Neural cell (in vitro differentiated cells): ENCODE measurements at regions not wholly inside any gene's neighbourhood (a gene's known extent, or its start where the extent isn't known, plus 50 kb on each side); places are given as distances from the start of the nearest gene placed in this dataset.

Source experiments
- H2AFZ ChIP-seq: fragments of 200-600, 300-800 bp; sonication (generic), shearing (Covaris generic); 2 replicates; pipeline ENCODE4 v1.6.0; 2014; ENCODE audit warnings: low read depth, mild to moderate bottlenecking, antibody characterized with exemption, low read length, moderate library complexity
- H3F3A ChIP-seq: fragments of 200-600 bp; shearing (Covaris generic); 2 replicates; pipeline ENCODE4 v1.6.1; 2016; ENCODE audit warnings: mild to moderate bottlenecking, moderate library complexity, mixed read lengths, antibody characterized with exemption, low read length; ENCODE audit not compliant: insufficient read depth, poor library complexity, severe bottlenecking
- H3K27ac ChIP-seq: fragments of 200-600, 300-800 bp; sonication (generic), shearing (Covaris generic); 2 replicates; pipeline ENCODE4 v1.5.1; 2014; ENCODE audit warnings: mild to moderate bottlenecking, low read length, moderate library complexity
- H3K27me3 ChIP-seq: fragments of 300-800, 200-600 bp; sonication (generic), shearing (Covaris generic); 2 replicates; pipeline ENCODE4 v1.6.0; 2014; ENCODE audit warnings: mild to moderate bottlenecking, low read depth, low read length, moderate library complexity; ENCODE audit not compliant: insufficient read depth
- H3K36me3 ChIP-seq: fragments of 300-800, 200-600 bp; sonication (generic), shearing (Covaris generic); 2 replicates; pipeline ENCODE4 v1.5.1; 2014; ENCODE audit warnings: mild to moderate bottlenecking, antibody characterized with exemption, low read length, moderate library complexity; ENCODE audit not compliant: insufficient read depth
- H3K4me2 ChIP-seq: fragments of 300-800, 200-600 bp; sonication (generic), shearing (Covaris generic); 2 replicates; pipeline ENCODE4 v1.6.0; 2014; ENCODE audit warnings: mild to moderate bottlenecking, low read length
- H3K4me3 ChIP-seq: fragments of 300-800, 200-600 bp; sonication (generic), shearing (Covaris generic); 2 replicates; pipeline ENCODE4 v1.5.1; 2014; ENCODE audit warnings: mild to moderate bottlenecking, low read length, moderate library complexity
- H3K79me2 ChIP-seq: fragments of 200-600 bp; shearing (Covaris generic); replicated peaks from 2 replicates; pipeline ENCODE4 v1.6.0; 2014; ENCODE audit warnings: mild to moderate bottlenecking, low read length, moderate library complexity; ENCODE audit not compliant: insufficient read depth
- H3K9ac ChIP-seq: fragments of 300-800, 200-600 bp; sonication (generic), shearing (Covaris generic); 2 replicates; pipeline ENCODE4 v1.6.1; 2016; ENCODE audit warnings: mild to moderate bottlenecking, low read length, mixed read lengths
- H3K9me2 ChIP-seq: fragments of 200-600 bp; shearing (Covaris generic); 2 replicates; pipeline ENCODE4 v1.6.1; 2016; ENCODE audit warnings: mild to moderate bottlenecking, low read length, mixed read lengths; ENCODE audit not compliant: insufficient read depth
- H3K9me3 ChIP-seq: fragments of 200-600, 300-800 bp; sonication (generic), shearing (Covaris generic); 2 replicates; pipeline ENCODE4 v1.6.1; 2016; ENCODE audit warnings: mild to moderate bottlenecking, mixed run types, low read length, moderate library complexity, mixed read lengths
- H4K20me1 ChIP-seq: fragments of 200-600 bp; shearing (Covaris generic); 2 replicates; pipeline ENCODE4 v1.6.1; 2016; ENCODE audit warnings: mild to moderate bottlenecking, mixed run types; ENCODE audit not compliant: insufficient read depth
- CTCF ChIP-seq: fragments of 450-650 bp; IDR thresholded peaks from 2 replicates; pipeline ENCODE4 v1.5.1; 2014; ENCODE audit warnings: antibody characterized with exemption, mild to moderate bottlenecking, moderate library complexity; ENCODE audit not compliant: poor library complexity, severe bottlenecking
- EP300 ChIP-seq: fragments of 450-650 bp; conservative IDR thresholded peaks from 2 replicates; pipeline ENCODE4 v1.6.1; 2014; ENCODE audit warnings: antibody characterized with exemption, mild to moderate bottlenecking, moderate library complexity; ENCODE audit not compliant: poor library complexity, severe bottlenecking
- EZH2 ChIP-seq: fragments of 200-600, 300-800 bp; shearing (Covaris generic), sonication (generic); IDR thresholded peaks from 2 replicates; pipeline ENCODE4 v1.6.1; 2014; ENCODE audit warnings: antibody characterized with exemption, low read length, borderline replicate concordance, mild to moderate bottlenecking; ENCODE audit not compliant: insufficient read depth, poor library complexity, severe bottlenecking
- MXI1 ChIP-seq: fragments of 450-650 bp; conservative IDR thresholded peaks from 2 replicates; pipeline ENCODE4 v1.6.1; 2014; ENCODE audit warnings: antibody characterized with exemption, mild to moderate bottlenecking; ENCODE audit not compliant: poor library complexity, severe bottlenecking
- POLR2AphosphoS5 ChIP-seq: IDR thresholded peaks from 2 replicates; pipeline ENCODE4 v1.6.1; 2012
- RAD21 ChIP-seq: fragments of 450-650 bp; conservative IDR thresholded peaks from 2 replicates; pipeline ENCODE4 v1.6.1; 2014; ENCODE audit warnings: antibody characterized with exemption, mild to moderate bottlenecking, moderate library complexity
- REST ChIP-seq: IDR thresholded peaks from 2 replicates; pipeline ENCODE4 v1.6.1; 2012; ENCODE audit warnings: borderline replicate concordance
- SMC3 ChIP-seq: fragments of 450-650 bp; conservative IDR thresholded peaks from 2 replicates; pipeline ENCODE4 v1.6.1; 2014; ENCODE audit warnings: antibody characterized with exemption, mild to moderate bottlenecking, moderate library complexity; ENCODE audit not compliant: poor library complexity
- TAF1 ChIP-seq: IDR thresholded peaks from 2 replicates; pipeline ENCODE4 v1.6.1; 2012; ENCODE audit warnings: low read depth

- Histone ChIP-seq H3K36me3 (no peaks in the 10 kb centered on the region), H3K9me3 (no peaks in the 10 kb centered on the region), H3K9me2 (no peaks in the 10 kb centered on the region), H2AFZ (no peak overlapping the region), H3K27me3 (no peaks in the 10 kb centered on the region), H3K27ac (no peak overlapping the region), H3K79me2 (no peaks in the 10 kb centered on the region), H3K4me3 (no peak overlapping the region), H3F3A (no peaks in the 10 kb centered on the region), H3K4me2 (no peak overlapping the region), H3K9ac (no peak overlapping the region), H4K20me1 (no peaks in the 10 kb centered on the region)
- TF ChIP-seq MXI1: no peak
- no peak for TF ChIP-seq CTCF
- TF ChIP-seq EZH2: no peak
Measured at GRCh38 chr2:3037196-3038194, 340.1 kb downstream of the EIPR1 start.

- TF ChIP-seq TAF1: no peak
- no peak for TF ChIP-seq SMC3
- TF ChIP-seq EP300: no peak
- TF ChIP-seq REST: no peak
- no peak for TF ChIP-seq POLR2AphosphoS5
- no peak for TF ChIP-seq RAD21
- no peak for TF ChIP-seq MXI1
- TF ChIP-seq EZH2: no peak
- H3K9me3 ChIP-seq: no peaks in the 10 kb centered on the region
- no peaks in the 10 kb centered on the region for H3F3A ChIP-seq
- no peaks in the 10 kb centered on the region for H3K27me3 ChIP-seq
- H3K9ac ChIP-seq: no peak overlapping the region
- H4K20me1 ChIP-seq: no peaks in the 10 kb centered on the region
- H3K4me3 ChIP-seq: no peak overlapping the region
- no peaks in the 10 kb centered on the region for H3K36me3 ChIP-seq
- H3K27ac ChIP-seq: no peak overlapping the region
- no peak overlapping the region for H2AFZ ChIP-seq
- no peak overlapping the region for H3K4me2 ChIP-seq
- H3K9me2 ChIP-seq: no peaks in the 10 kb centered on the region
- H3K79me2 ChIP-seq: no peaks in the 10 kb centered on the region
Measured at GRCh38 chr2:3036432-3037125, 341.0 kb downstream of the EIPR1 start.
